Stomach (tissue), 8 donors: ENCODE measurements at regions not wholly inside any gene's neighbourhood (a gene's known extent, or its start where the extent isn't known, plus 50 kb on each side); places are given as distances from the start of the nearest gene placed in this dataset.

Experiments
- DNase-seq, 2 donors: peaks; one replicate each; pipeline versions ENCODE4 v3.0.0 to v3.0.0-alpha.2; 2013 to 2019
- H3K27ac ChIP-seq, 5 donors: fragments of 200-600 bp in 4 of 5; sonication (generic) in 4 of 5; one replicate each; pipeline ENCODE4 v1.5.1; 2013 to 2019; ENCODE audit warnings: mild to moderate bottlenecking in 1 of 5, moderate library complexity in 1 of 5
- H3K27me3 ChIP-seq, 3 donors: fragments of 200-600 bp; sonication (generic); one replicate each; pipeline ENCODE4 v1.5.1; 2017 to 2019; ENCODE audit warnings: mixed run types in 1 of 3
- H3K36me3 ChIP-seq, 4 donors: fragments of 200-600 bp; sonication (generic); 1 replicate in 3 of 4; 2 replicates in 1 of 4; pipeline ENCODE4 v1.5.1; 2016 to 2019
- H3K4me1 ChIP-seq, 4 donors: fragments of 200-600 bp; sonication (generic); one replicate each; pipeline ENCODE4 v1.5.1; 2016 to 2019
- H3K4me3 ChIP-seq, 4 donors: fragments of 200-600 bp; sonication (generic) in 3 of 4; one replicate each; pipeline ENCODE4 v1.5.1; 2016 to 2019; ENCODE audit warnings: mild to moderate bottlenecking in 1 of 4
- H3K9me3 ChIP-seq, 4 donors: fragments of 200-600 bp; sonication (generic); one replicate each; pipeline ENCODE4 v1.5.1; 2016 to 2019
- CTCF ChIP-seq, 7 experiments: fragments of 450-650 bp in 4 of 7; fragments of 200-600 bp in 3 of 7; sonication (generic) in 3 of 7; IDR thresholded peaks; one replicate each; pipeline ENCODE4 v1.5.1; 2016 to 2019; ENCODE audit warnings: antibody characterized with exemption in 7 of 7, control low read depth in 2 of 7, mild to moderate bottlenecking in 1 of 7
- EP300 ChIP-seq: sonication (generic); formaldehyde crosslinking; IDR thresholded peaks from one replicate; pipeline ENCODE4 v1.6.1; 2017; ENCODE audit warnings: antibody characterized with exemption
- POLR2A ChIP-seq, 4 donors: fragments of 450-650 bp; IDR thresholded peaks; one replicate each; pipeline ENCODE4 v1.6.1; 2016; ENCODE audit warnings: antibody characterized with exemption in 4 of 4, control low read depth in 2 of 4, mild to moderate bottlenecking in 1 of 4, moderate library complexity in 1 of 4
- POLR2AphosphoS5 ChIP-seq, 3 donors: sonication (generic); formaldehyde crosslinking; IDR thresholded peaks; one replicate each; pipeline ENCODE4 v1.6.1; 2016; ENCODE audit warnings: antibody characterized with exemption in 3 of 3
- WGBS, 5 donors: extraction: QIAGEN DNeasy Blood & Tissue Kit in 3 of 5; methylation state at CpG; one replicate each; pipeline versions ENCODE4 v1.1.5 to v1.1.7; 2013 to 2018; 5-methylcytosine and 5-hydroxymethylcytosine counted together
- intact Hi-C: fragments of 100-400 bp; cut with DNase I; formaldehyde crosslinking; loops from one replicate; pipeline ENCODE4 v1.15.1; 2023; ENCODE audit warnings: low total_unique reads
- donor health status: healthy with polysubstance abuse.
- donor health status: Bipolar disorder and iron deficiency.
- donor health status: healthy.

- Histone ChIP-seq H3K4me3 (no peak overlapping the region), H3K4me1 (no peaks in the 10 kb centered on the region), H3K36me3 (no peaks in the 10 kb centered on the region), H3K27ac (no peak overlapping the region), H3K27me3 (no peaks in the 10 kb centered on the region), H3K9me3 (peaks cover 0 to 17% (median 11%) of the 10 kb centered on the region in 4 donors)
- intact Hi-C loops = no loop called here
- WGBS, 5 donors = 56 to 81% (median 65%) methylated on average over 10 of the region's 10 CpGs
- DNase-seq = no peak
- no peak for TF ChIP-seq POLR2A (IDR thresholded peaks at IDR 0.05)
- TF ChIP-seq EP300 = no peak
- no peak for TF ChIP-seq POLR2AphosphoS5 (IDR thresholded peaks at IDR 0.05)
- TF ChIP-seq CTCF (IDR thresholded peaks at IDR 0.05) = no peak
These were observed 66.3 kb downstream of the PTGR3 start for GRCh38 chr18:75142677-75143076.

GRCh38 chr18:75141734-75142133, 67.2 kb downstream of the PTGR3 start:
- no peak for DNase-seq
- WGBS, 5 donors = 90 to 99% (median 95%) methylated on average over 13 of the region's 13 CpGs
- intact Hi-C loops = no loop called here

GRCh38 chr18:75141166-75141565, 67.8 kb downstream of the PTGR3 start:
- no peak overlapping the region for H3K4me3 ChIP-seq
- H3K36me3 ChIP-seq = no peaks in the 10 kb centered on the region
- H3K9me3 ChIP-seq = peaks cover 0 to 11% (median 8%) of the 10 kb centered on the region in 4 donors
- H3K27ac ChIP-seq = no peak overlapping the region
- no peak for DNase-seq
- TF ChIP-seq POLR2AphosphoS5 (IDR thresholded peaks at IDR 0.05) (no peak), POLR2A (IDR thresholded peaks at IDR 0.05) (no peak), EP300 (no peak), CTCF (IDR thresholded peaks at IDR 0.05) (no peak)
- intact Hi-C loops = no loop called here
- H3K27me3 ChIP-seq = no peaks in the 10 kb centered on the region
- 82 to 94% (median 87%) methylated on average over 5 of the region's 5 CpGs for WGBS, 5 donors
- no peaks in the 10 kb centered on the region for H3K4me1 ChIP-seq

More at GRCh38 chr18:75141734-75142133, 67.2 kb downstream of the PTGR3 start:
- TF ChIP-seq POLR2AphosphoS5 (IDR thresholded peaks at IDR 0.05) (no peak), EP300 (no peak), CTCF (IDR thresholded peaks at IDR 0.05) (no peak), POLR2A (IDR thresholded peaks at IDR 0.05) (no peak)
- H3K27me3 ChIP-seq = no peaks in the 10 kb centered on the region
- H3K9me3 ChIP-seq = peaks cover 0 to 11% (median 8%) of the 10 kb centered on the region in 4 donors
- H3K27ac ChIP-seq = no peak overlapping the region
- no peak overlapping the region for H3K4me3 ChIP-seq
- no peaks in the 10 kb centered on the region for H3K4me1 ChIP-seq
- no peaks in the 10 kb centered on the region for H3K36me3 ChIP-seq

GRCh38 chr18:75140296-75140695, 68.6 kb downstream of the PTGR3 start:
- intact Hi-C loops = no loop called here

More at GRCh38 chr18:75140296-75140695, 68.6 kb downstream of the PTGR3 start:
- 62 to 84% (median 73%) methylated on average over 5 of the region's 5 CpGs for WGBS, 5 donors
- DNase-seq = no peak
- H3K27me3 ChIP-seq = no peaks in the 10 kb centered on the region
- no peaks in the 10 kb centered on the region for H3K36me3 ChIP-seq
- no peak overlapping the region for H3K27ac ChIP-seq
- peaks cover 0 to 11% (median 8%) of the 10 kb centered on the region in 4 donors for H3K9me3 ChIP-seq
- TF ChIP-seq POLR2AphosphoS5 (IDR thresholded peaks at IDR 0.05) = no peak
- no peak for TF ChIP-seq CTCF (IDR thresholded peaks at IDR 0.05)
- no peak for TF ChIP-seq EP300
- no peak for TF ChIP-seq POLR2A (IDR thresholded peaks at IDR 0.05)
- H3K4me3 ChIP-seq = no peak overlapping the region
- no peaks in the 10 kb centered on the region for H3K4me1 ChIP-seq
